Left ventricle myocardium inferior (tissue), 1 donor: ENCODE measurements at regions not wholly inside any gene's neighbourhood (a gene's known extent, or its start where the extent isn't known, plus 50 kb on each side); places are given as distances from the start of the nearest gene placed in this dataset.

Source experiments
- DNase-seq: peaks from one replicate; pipeline ENCODE4 v3.0.0-alpha.2; 2020
- H3K27ac ChIP-seq: fragments of 200-600 bp; replicated peaks from 2 replicates; pipeline ENCODE4 v1.8.0; 2021
- H3K27me3 ChIP-seq: fragments of 200-600 bp; 2 replicates; pipeline ENCODE4 v1.8.0; 2021; ENCODE audit warnings: low read depth
- H3K36me3 ChIP-seq: fragments of 200-600 bp; 2 replicates; pipeline ENCODE4 v1.8.0; 2021
- H3K4me1 ChIP-seq: fragments of 200-600 bp; 2 replicates; pipeline ENCODE4 v1.8.0; 2021
- H3K4me3 ChIP-seq: fragments of 200-600 bp; 2 replicates; pipeline ENCODE4 v1.8.0; 2021; ENCODE audit warnings: mild to moderate bottlenecking, moderate library complexity
- H3K9me3 ChIP-seq: fragments of 200-600 bp; replicated peaks from 2 replicates; pipeline ENCODE4 v1.8.0; 2021
- intact Hi-C: fragments of 100-400 bp; cut with micrococcal nuclease; formaldehyde crosslinking; loops from one replicate; pipeline ENCODE4 v1.11.0; 2022
- TF ChIP-seq, protein P1 (sequence below): fragments of 200-600 bp; IDR thresholded peaks from 2 replicates; pipeline ENCODE4 v1.8.0; 2021; ENCODE audit warnings: antibody characterized with exemption, mild to moderate bottlenecking, borderline replicate concordance
- donor health status: DM: no; HTN: yes; CAD: no; lungs with severe emphysema.

DNA sequence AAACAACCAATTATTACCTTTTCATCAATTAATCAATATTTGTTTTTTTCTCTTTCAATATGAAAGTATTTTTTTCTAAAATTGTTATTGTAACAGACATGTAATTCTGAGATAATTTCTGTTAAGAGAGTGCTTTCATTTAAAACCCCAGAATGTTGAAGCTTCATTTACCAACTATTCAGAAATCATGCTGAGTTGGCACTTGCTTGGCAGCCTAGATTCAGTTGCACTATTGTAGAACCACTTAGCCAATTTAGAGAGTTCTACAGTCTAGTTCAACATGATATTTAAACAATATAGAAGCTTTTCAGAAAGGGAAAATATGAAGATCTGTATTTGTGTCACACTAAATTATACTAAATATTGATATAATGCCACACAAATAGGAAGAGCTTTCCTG, 56.1 kb upstream of the NKAIN2 start:
- no peaks in the 10 kb centered on the region for H3K27me3 ChIP-seq
- no peaks in the 10 kb centered on the region for H3K9me3 ChIP-seq
- TF ChIP-seq, protein P1, sequence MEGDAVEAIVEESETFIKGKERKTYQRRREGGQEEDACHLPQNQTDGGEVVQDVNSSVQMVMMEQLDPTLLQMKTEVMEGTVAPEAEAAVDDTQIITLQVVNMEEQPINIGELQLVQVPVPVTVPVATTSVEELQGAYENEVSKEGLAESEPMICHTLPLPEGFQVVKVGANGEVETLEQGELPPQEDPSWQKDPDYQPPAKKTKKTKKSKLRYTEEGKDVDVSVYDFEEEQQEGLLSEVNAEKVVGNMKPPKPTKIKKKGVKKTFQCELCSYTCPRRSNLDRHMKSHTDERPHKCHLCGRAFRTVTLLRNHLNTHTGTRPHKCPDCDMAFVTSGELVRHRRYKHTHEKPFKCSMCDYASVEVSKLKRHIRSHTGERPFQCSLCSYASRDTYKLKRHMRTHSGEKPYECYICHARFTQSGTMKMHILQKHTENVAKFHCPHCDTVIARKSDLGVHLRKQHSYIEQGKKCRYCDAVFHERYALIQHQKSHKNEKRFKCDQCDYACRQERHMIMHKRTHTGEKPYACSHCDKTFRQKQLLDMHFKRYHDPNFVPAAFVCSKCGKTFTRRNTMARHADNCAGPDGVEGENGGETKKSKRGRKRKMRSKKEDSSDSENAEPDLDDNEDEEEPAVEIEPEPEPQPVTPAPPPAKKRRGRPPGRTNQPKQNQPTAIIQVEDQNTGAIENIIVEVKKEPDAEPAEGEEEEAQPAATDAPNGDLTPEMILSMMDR, result no peak
- peaks cover 2% of the 10 kb centered on the region for H3K4me1 ChIP-seq
- intact Hi-C loops, result no loop called here
- H3K36me3 ChIP-seq, result no peaks in the 10 kb centered on the region
- no peak overlapping the region for H3K4me3 ChIP-seq
- DNase-seq, result no peak
- H3K27ac ChIP-seq, result no peak overlapping the region

DNA sequence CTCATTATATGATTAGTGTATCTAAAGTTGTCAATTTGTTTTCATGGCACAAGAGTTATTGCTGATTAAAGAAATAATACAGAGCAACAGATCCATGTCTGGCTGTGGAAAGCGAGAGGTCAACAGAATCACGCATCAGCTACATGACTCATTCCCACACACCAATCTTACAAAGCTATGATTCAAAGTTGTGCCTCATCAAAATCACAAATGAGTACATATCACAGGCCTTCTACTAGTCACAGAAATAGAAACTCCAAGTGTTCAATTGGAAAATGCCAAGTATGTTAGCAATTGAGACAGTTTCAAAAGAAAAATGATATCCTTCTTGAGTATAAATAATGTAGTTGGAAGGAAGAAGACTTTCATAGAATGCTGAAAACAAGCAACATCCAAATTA, 57.8 kb upstream of the NKAIN2 start:
- no peaks in the 10 kb centered on the region for H3K36me3 ChIP-seq
- H3K4me1 ChIP-seq, result peaks cover 2% of the 10 kb centered on the region
- H3K27ac ChIP-seq, result no peak overlapping the region
- H3K9me3 ChIP-seq, result no peaks in the 10 kb centered on the region
- H3K27me3 ChIP-seq, result no peaks in the 10 kb centered on the region
- intact Hi-C loops, result no loop called here
- TF ChIP-seq, protein P1, result no peak
- no peak overlapping the region for H3K4me3 ChIP-seq
- DNase-seq, result no peak

DNA sequence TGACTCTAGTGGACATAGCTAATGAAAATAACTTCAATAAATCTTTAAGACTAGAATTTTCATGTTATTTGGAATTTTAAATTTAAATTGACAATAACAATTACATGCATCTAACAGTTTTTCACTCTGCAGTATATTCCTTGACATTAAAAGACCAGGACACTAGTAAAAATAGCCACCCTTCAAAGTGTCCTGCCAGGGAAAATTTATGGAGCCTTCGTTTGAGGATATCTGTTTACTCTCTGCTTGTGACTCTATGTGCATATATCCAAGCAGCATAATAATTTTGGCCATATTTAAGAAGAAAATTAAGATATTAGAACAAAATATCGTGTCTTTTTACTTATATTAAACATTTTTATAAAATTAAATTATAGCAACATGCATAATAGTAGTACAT, 58.8 kb upstream of the NKAIN2 start:
- Histone ChIP-seq H3K9me3 (no peaks in the 10 kb centered on the region), H3K27ac (no peak overlapping the region), H3K4me3 (no peak overlapping the region), H3K4me1 (peaks cover 2% of the 10 kb centered on the region), H3K27me3 (no peaks in the 10 kb centered on the region), H3K36me3 (no peaks in the 10 kb centered on the region)
- TF ChIP-seq, protein P1, result no peak
- intact Hi-C loops, result no loop called here
- no peak for DNase-seq

DNA sequence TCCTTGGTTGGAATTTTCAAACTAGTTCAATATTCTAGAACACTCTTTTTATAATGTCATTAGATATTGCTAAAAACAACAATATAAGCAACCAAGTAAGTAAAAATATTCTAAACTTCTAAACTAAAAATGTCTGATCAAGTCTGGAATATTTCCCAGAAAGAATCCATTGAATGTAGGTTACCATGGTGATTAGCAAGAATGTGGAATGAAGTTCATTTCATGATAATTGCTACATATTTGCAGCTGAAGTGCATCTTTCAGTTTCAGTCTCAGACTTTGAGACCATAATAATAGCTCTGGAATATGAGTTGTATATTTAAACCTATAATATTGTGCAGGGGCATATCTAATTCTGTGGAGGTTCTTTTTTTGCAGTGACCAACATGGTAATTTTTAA, 61.0 kb upstream of the NKAIN2 start:
- Histone ChIP-seq H3K9me3 (no peaks in the 10 kb centered on the region), H3K27ac (no peak overlapping the region), H3K36me3 (no peaks in the 10 kb centered on the region), H3K4me3 (no peak overlapping the region), H3K4me1 (peaks cover 2% of the 10 kb centered on the region), H3K27me3 (no peaks in the 10 kb centered on the region)
- DNase-seq, result no peak
- TF ChIP-seq, protein P1, result no peak
- intact Hi-C loops, result no loop called here

DNA sequence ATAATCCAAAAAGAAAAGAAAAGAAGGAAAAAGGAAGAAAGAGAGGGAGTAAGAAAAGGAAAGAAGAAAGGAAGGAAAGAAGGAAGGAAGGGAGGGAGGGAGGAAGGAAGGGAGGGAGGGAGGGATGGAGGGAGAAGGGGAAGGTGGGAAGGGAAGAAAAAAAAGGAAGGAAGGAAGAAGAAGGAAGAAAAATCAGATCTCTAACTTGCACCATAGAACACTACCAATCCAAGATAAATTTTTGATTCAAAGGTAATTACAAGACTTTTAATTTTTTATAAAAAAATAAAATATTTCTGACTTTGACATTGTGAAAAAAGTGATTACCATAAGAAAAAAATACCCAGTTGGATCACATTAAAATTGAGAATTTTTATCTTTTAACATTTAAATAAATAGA, 70.5 kb upstream of the NKAIN2 start:
- Histone ChIP-seq H3K9me3 (no peaks in the 10 kb centered on the region), H3K27ac (no peak overlapping the region), H3K4me1 (no peaks in the 10 kb centered on the region), H3K4me3 (no peak overlapping the region), H3K27me3 (no peaks in the 10 kb centered on the region), H3K36me3 (no peaks in the 10 kb centered on the region)
- TF ChIP-seq, protein P1, result no peak
- intact Hi-C loops, result no loop called here
- DNase-seq, result no peak

DNA sequence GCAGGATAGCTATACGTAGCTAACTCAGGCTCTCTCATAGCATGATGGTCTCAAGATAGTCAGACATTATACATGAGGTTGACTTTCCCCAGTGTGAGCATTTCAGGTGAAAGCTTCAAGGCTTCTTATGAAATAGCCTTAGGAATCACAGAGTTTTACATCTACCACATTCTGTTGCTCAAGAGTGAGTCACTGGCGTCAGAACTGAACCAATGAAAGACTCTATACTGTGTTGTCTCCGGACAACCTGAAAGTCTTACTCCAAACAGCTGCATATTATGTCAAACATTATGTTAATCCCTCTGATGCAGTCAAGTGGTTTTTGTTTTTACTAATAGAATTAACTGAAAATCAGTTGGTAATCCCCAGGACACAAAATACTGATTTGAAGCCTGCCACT, 79.8 kb upstream of the TRDN start:
- H3K4me1 ChIP-seq, result peaks cover 4% of the 10 kb centered on the region
- H3K9me3 ChIP-seq, result no peaks in the 10 kb centered on the region
- no peak overlapping the region for H3K4me3 ChIP-seq
- intact Hi-C loops, result no loop called here
- H3K27me3 ChIP-seq, result no peaks in the 10 kb centered on the region
- no peaks in the 10 kb centered on the region for H3K36me3 ChIP-seq
- TF ChIP-seq, protein P1, result no peak
- no peak for DNase-seq
- no peak overlapping the region for H3K27ac ChIP-seq
